DND-41 (cell line): ENCODE measurements at regions not wholly inside any gene's neighbourhood (a gene's known extent, or its start where the extent isn't known, plus 50 kb on each side); places are given as distances from the start of the nearest gene placed in this dataset.

Experiments used
- ATAC-seq: fragments of 200-7000 bp; cut with Tn5 transposase; 3 replicates; pipeline ENCODE4 v1.9.1; 2021; ENCODE audit warnings: low read depth; ENCODE audit not compliant: insufficient read depth
- DNase-seq: peaks from one replicate; pipeline ENCODE4 v3.0.0-alpha.2; 2020
- H2AFZ ChIP-seq: 2 replicates; pipeline ENCODE4 v1.6.0; 2012; ENCODE audit warnings: low read depth, low read length
- H3K27ac ChIP-seq: 2 replicates; pipeline ENCODE4 v1.5.1; 2012; ENCODE audit warnings: low read length, inconsistent platforms
- H3K27me3 ChIP-seq: fragments of 200-600 bp; sonication (generic); 2 replicates; pipeline ENCODE4 v1.6.0; 2012; ENCODE audit warnings: low read length, mild to moderate bottlenecking, inconsistent platforms; ENCODE audit not compliant: insufficient read depth, poor library complexity
- H3K36me3 ChIP-seq: 2 replicates; pipeline ENCODE4 v1.5.1; 2012; ENCODE audit warnings: low read length, inconsistent platforms; ENCODE audit not compliant: insufficient read depth
- H3K4me1 ChIP-seq: 2 replicates; pipeline ENCODE4 v1.5.1; 2012; ENCODE audit warnings: mild to moderate bottlenecking, low read length; ENCODE audit not compliant: insufficient read depth
- H3K4me2 ChIP-seq: 2 replicates; pipeline ENCODE4 v1.6.0; 2012; ENCODE audit warnings: mild to moderate bottlenecking, moderate library complexity, low read length, inconsistent platforms; ENCODE audit not compliant: insufficient read depth
- H3K4me3 ChIP-seq, 2 experiments: fragments of 200-600 bp in 1 of 2; shearing (Covaris generic) in 1 of 2; 2 replicates each; pipeline ENCODE4 v1.5.1; 2012 to 2016; ENCODE audit warnings: inconsistent platforms in 2 of 2, low read length in 2 of 2, mild to moderate bottlenecking in 2 of 2, low read depth in 1 of 2, moderate library complexity in 1 of 2
- H3K79me2 ChIP-seq: 2 replicates; pipeline ENCODE4 v1.6.0; 2012; ENCODE audit warnings: low read length, inconsistent platforms; ENCODE audit not compliant: insufficient read depth
- H3K9ac ChIP-seq: 2 replicates; pipeline ENCODE4 v1.6.0; 2012; ENCODE audit warnings: low read depth, mild to moderate bottlenecking, inconsistent platforms, low read length, moderate library complexity
- H3K9me3 ChIP-seq: 2 replicates; pipeline ENCODE4 v1.5.1; 2012; ENCODE audit warnings: low read length, moderate library complexity, mild to moderate bottlenecking, inconsistent platforms; ENCODE audit not compliant: insufficient read depth, severe bottlenecking
- H4K20me1 ChIP-seq: 2 replicates; pipeline ENCODE4 v1.6.0; 2012; ENCODE audit warnings: low read length; ENCODE audit not compliant: insufficient read depth
- CTCF ChIP-seq: IDR thresholded peaks from 2 replicates; pipeline ENCODE4 v1.5.1; 2012; ENCODE audit warnings: borderline replicate concordance, low read length, moderate library complexity, mild to moderate bottlenecking; ENCODE audit not compliant: poor library complexity, severe bottlenecking; ENCODE audit errors: extremely low read depth
- EZH2 ChIP-seq: IDR thresholded peaks from 3 replicates; pipeline ENCODE4 v1.6.1; 2012; ENCODE audit warnings: borderline replicate concordance, low read depth, mild to moderate bottlenecking, moderate library complexity, low read length, inconsistent platforms; ENCODE audit not compliant: severe bottlenecking

- no peaks in the 10 kb centered on the region for H3K27me3 ChIP-seq
- H3K9me3 ChIP-seq = no peaks in the 10 kb centered on the region
- no peaks in the 10 kb centered on the region for H3K36me3 ChIP-seq
- H4K20me1 ChIP-seq = no peaks in the 10 kb centered on the region
- peaks cover 6% of the 10 kb centered on the region for H3K4me1 ChIP-seq
- no peak overlapping the region for H3K4me2 ChIP-seq
- no peak overlapping the region for H2AFZ ChIP-seq
- no peak for DNase-seq
- TF ChIP-seq EZH2 = no peak
- TF ChIP-seq CTCF = no peak
- H3K27ac ChIP-seq = no peak overlapping the region
- no peaks in the 10 kb centered on the region for H3K79me2 ChIP-seq
- H3K9ac ChIP-seq = no peak overlapping the region
- no peak overlapping the region for H3K4me3 ChIP-seq
- ATAC-seq = no peak
Measured at GRCh38 chr20:22268675-22269074, 315.7 kb downstream of the FOXA2 start.

DNA sequence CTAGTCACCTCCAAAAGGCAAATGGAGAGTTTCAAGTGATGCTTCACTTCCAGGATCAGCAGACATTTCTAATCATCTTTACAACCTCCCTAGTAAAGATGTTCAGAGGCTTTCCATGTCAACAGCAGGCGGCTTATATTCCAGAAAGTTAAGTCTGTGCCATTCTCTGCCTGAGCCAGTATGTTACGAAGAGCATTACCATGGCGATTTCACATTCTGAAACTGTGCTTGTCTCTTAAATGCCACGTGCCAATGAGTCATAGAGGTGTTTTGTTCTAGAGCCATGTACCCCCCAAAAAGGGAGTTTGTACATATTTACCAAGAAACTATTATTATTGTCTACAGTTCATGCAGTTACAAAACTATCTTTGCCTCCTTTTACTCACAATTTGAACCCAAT is 319.5 kb downstream of the FOXA2 start:
- DNase-seq = no peak
- Histone ChIP-seq H3K79me2 (no peaks in the 10 kb centered on the region), H3K4me3 (no peak overlapping the region), H3K27ac (no peak overlapping the region), H2AFZ (no peak overlapping the region), H3K9ac (no peak overlapping the region), H3K4me2 (no peak overlapping the region), H3K9me3 (no peaks in the 10 kb centered on the region), H3K27me3 (no peaks in the 10 kb centered on the region), H3K36me3 (no peaks in the 10 kb centered on the region), H4K20me1 (no peaks in the 10 kb centered on the region), H3K4me1 (peaks cover 12% of the 10 kb centered on the region)
- TF ChIP-seq CTCF (no peak), EZH2 (no peak)
- ATAC-seq = no peak

DNA sequence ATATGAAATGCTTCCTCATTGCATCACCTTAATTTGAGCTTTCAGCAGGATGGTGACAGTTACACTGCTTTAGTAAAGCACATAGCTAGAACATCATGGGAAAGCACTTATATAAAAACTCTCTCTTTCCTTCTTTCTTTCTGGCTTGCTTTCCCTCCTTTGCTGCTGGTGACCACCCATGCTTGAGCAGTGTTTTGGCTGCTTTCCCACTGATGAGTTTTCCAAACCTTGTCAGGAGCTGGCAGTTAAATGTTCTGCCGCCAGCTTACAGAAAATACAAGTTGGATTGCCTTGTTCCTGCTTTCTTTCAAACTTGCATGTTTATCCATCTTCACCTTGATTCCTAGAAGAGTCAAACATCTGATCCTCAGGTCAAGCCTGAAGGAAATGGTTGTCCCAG is 323.9 kb downstream of the FOXA2 start:
- no peak for ATAC-seq
- H3K9me3 ChIP-seq = no peaks in the 10 kb centered on the region
- H3K9ac ChIP-seq = no peak overlapping the region
- no peak for DNase-seq
- no peaks in the 10 kb centered on the region for H3K36me3 ChIP-seq
- no peak overlapping the region for H3K27ac ChIP-seq
- H3K4me1 ChIP-seq = peaks cover 6% of the 10 kb centered on the region; the same call in 1 of the 2 replicates
- H3K27me3 ChIP-seq = no peaks in the 10 kb centered on the region
- H3K79me2 ChIP-seq = no peaks in the 10 kb centered on the region
- 0 out of 2 replicates have a peak overlapping the region, but pooled peaks have one; percentile 12 for H2AFZ ChIP-seq
- TF ChIP-seq CTCF (no peak), EZH2 (no peak)
- no peak overlapping the region for H3K4me2 ChIP-seq
- H3K4me3 ChIP-seq = no peak overlapping the region
- H4K20me1 ChIP-seq = no peaks in the 10 kb centered on the region

DNA sequence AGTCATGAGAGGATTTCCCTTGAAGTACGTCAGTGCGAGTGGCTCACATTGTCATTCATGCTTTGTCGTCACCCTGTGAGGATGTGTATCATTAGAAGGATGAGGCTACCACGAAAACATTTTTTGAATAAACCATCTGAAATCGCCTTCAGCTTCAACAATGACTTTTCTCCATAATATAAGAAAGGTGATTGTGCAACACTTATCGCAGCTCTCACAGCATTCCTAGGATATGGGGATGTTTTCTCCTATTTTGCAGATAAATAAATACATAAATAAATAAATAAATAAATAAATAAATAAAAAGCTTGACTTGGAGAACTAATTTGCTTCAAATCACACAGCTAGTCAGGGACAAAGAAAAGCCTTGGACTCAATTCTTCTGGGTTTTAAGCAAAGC is 326.5 kb downstream of the FOXA2 start:
- Histone ChIP-seq H3K27ac (no peak overlapping the region), H3K9me3 (no peaks in the 10 kb centered on the region), H3K9ac (no peak overlapping the region), H3K79me2 (no peaks in the 10 kb centered on the region), H3K4me3 (no peak overlapping the region), H3K4me2 (no peak overlapping the region), H3K4me1 (peaks cover 6% of the 10 kb centered on the region; the same call in 1 of the 2 replicates), H2AFZ (no peak overlapping the region), H3K27me3 (no peaks in the 10 kb centered on the region), H3K36me3 (no peaks in the 10 kb centered on the region), H4K20me1 (no peaks in the 10 kb centered on the region)
- DNase-seq (no peak), ATAC-seq (no peak)
- no peak for TF ChIP-seq EZH2
- TF ChIP-seq CTCF = no peak
